ENCODE measurements at regions not wholly inside any gene's neighbourhood (a gene's known extent, or its start where the extent isn't known, plus 50 kb on each side); places are given as distances from the start of the nearest gene placed in this dataset.

DNA sequence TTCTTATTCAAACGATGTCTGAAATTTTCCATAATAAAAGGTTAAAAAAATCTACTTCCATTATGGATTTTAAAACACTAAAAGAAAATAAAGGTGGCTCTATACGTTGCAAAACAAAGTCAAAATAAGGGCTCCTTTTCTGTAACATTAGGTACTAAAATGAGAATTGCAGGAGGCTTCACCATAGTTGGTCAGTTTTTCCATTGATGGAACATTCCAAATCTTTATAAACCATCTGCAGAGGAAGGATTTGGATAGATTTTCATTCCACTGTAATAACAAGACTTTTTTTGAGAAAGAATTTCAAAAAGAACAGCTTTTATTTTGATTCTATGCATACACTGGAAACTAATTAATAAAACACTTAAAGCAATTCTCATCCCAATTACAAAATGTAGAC is 145.6 kb downstream of the LURAP1L start:
- no peak for DNase-seq
- Histone ChIP-seq H3K36me3 (ENCODE audit: control insufficient read depth in 1 of 2, insufficient read depth in 2 of 2, low read length in 2 of 2) (no peaks in the 10 kb centered on the region), H3K18ac (ENCODE audit: low read length) (no peak overlapping the region), H3K27me3 (ENCODE audit: insufficient read depth, low read length) (no peaks in the 10 kb centered on the region), H4K91ac (ENCODE audit: low read depth, low read length) (no peak overlapping the region), H3K14ac (ENCODE audit: low read length) (no peak overlapping the region), H3K4ac (ENCODE audit: low read depth, low read length) (no peak overlapping the region), H3K9me3 (ENCODE audit: insufficient read depth, low read depth, low read length) (no peaks in the 10 kb centered on the region), H3K23ac (ENCODE audit: low read length) (no peak overlapping the region), H3K27ac (ENCODE audit: low read depth, low read length) (no peak overlapping the region), H3K79me1 (ENCODE audit: low read length) (peaks cover 2% of the 10 kb centered on the region), H2BK5ac (ENCODE audit: low read depth, low read length, poor library complexity) (no peak overlapping the region), H2AFZ (ENCODE audit: insufficient read depth, low read length, poor library complexity) (no peak overlapping the region), H4K8ac (ENCODE audit: low read depth, low read length) (no peak overlapping the region), H2AK5ac (ENCODE audit: low read length) (no peak overlapping the region), H2BK12ac (ENCODE audit: low read length) (no peak overlapping the region), H3K79me2 (ENCODE audit: control insufficient read depth, insufficient read depth, low read length, poor library complexity) (no peaks in the 10 kb centered on the region), H2BK120ac (ENCODE audit: insufficient read depth, low read length, poor library complexity) (no peak overlapping the region), H4K12ac (ENCODE audit: low read depth, low read length) (no peak overlapping the region), H3K9ac (ENCODE audit: low read length) (no peak overlapping the region), H3K4me3 (ENCODE audit: low read depth, low read length) (no peak overlapping the region), H3K4me2 (ENCODE audit: low read length) (no peak overlapping the region), H3K4me1 (ENCODE audit: control insufficient read depth in 1 of 2, insufficient read depth in 2 of 2, low read length in 2 of 2) (peaks cover 6 to 8% of the 10 kb centered on the region in 2 experiments)
- WGBS (ENCODE audit: extremely low coverage, insufficient coverage, insufficient read length): no CpG with 5 or more reads among the region's 2 CpGs

DNA sequence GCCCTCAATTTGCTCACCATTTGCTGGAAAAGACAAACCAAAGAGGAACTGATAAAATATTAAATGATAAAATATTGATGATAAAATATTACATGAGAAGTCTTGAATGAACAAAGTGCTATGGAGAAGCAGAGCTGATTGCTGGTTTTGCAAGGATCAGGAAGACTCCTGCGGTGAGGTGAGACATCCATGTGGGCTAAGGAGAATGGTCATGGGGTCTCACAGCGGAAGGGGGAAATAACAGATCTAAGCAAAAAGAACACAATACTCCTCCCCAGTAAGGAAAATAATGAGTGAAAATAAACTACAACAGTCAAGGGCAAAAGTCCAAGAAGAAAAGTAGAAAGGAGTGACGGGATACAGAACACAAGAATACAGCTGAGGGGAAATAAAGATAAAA is 146.8 kb downstream of the LURAP1L start:
- Histone ChIP-seq H3K4me2 (ENCODE audit: low read length) (no peak overlapping the region), H3K79me1 (ENCODE audit: low read length) (no peaks in the 10 kb centered on the region), H3K9me3 (ENCODE audit: insufficient read depth, low read depth, low read length) (no peaks in the 10 kb centered on the region), H2BK5ac (ENCODE audit: low read depth, low read length, poor library complexity) (no peak overlapping the region), H3K14ac (ENCODE audit: low read length) (no peak overlapping the region), H2AFZ (ENCODE audit: insufficient read depth, low read length, poor library complexity) (no peak overlapping the region), H3K27ac (ENCODE audit: low read depth, low read length) (no peak overlapping the region), H3K4me1 (ENCODE audit: control insufficient read depth in 1 of 2, insufficient read depth in 2 of 2, low read length in 2 of 2) (peaks cover 2 to 4% of the 10 kb centered on the region in 2 experiments), H2AK5ac (ENCODE audit: low read length) (no peak overlapping the region), H3K18ac (ENCODE audit: low read length) (no peak overlapping the region), H2BK12ac (ENCODE audit: low read length) (no peak overlapping the region), H3K27me3 (ENCODE audit: insufficient read depth, low read length) (no peaks in the 10 kb centered on the region), H3K9ac (ENCODE audit: low read length) (no peak overlapping the region), H4K91ac (ENCODE audit: low read depth, low read length) (no peak overlapping the region), H2BK120ac (ENCODE audit: insufficient read depth, low read length, poor library complexity) (no peak overlapping the region), H3K4me3 (ENCODE audit: low read depth, low read length) (no peak overlapping the region), H4K8ac (ENCODE audit: low read depth, low read length) (no peak overlapping the region), H3K36me3 (ENCODE audit: control insufficient read depth in 1 of 2, insufficient read depth in 2 of 2, low read length in 2 of 2) (no peaks in the 10 kb centered on the region), H3K23ac (ENCODE audit: low read length) (no peak overlapping the region), H3K79me2 (ENCODE audit: control insufficient read depth, insufficient read depth, low read length, poor library complexity) (no peaks in the 10 kb centered on the region), H4K12ac (ENCODE audit: low read depth, low read length) (no peak overlapping the region), H3K4ac (ENCODE audit: low read depth, low read length) (no peak overlapping the region)
- DNase-seq: no peak
- WGBS (ENCODE audit: extremely low coverage, insufficient coverage, insufficient read length): no CpG with 5 or more reads among the region's 3 CpGs

GRCh38 chr9:12922224-12922866 is 147.5 kb downstream of the LURAP1L start:
- H3K4me1 ChIP-seq (ENCODE audit: control insufficient read depth in 1 of 2, insufficient read depth in 2 of 2, low read length in 2 of 2): peaks cover 0 to 2% of the 10 kb centered on the region in 2 experiments
- H3K36me3 ChIP-seq (ENCODE audit: control insufficient read depth in 1 of 2, insufficient read depth in 2 of 2, low read length in 2 of 2): no peaks in the 10 kb centered on the region

DNA sequence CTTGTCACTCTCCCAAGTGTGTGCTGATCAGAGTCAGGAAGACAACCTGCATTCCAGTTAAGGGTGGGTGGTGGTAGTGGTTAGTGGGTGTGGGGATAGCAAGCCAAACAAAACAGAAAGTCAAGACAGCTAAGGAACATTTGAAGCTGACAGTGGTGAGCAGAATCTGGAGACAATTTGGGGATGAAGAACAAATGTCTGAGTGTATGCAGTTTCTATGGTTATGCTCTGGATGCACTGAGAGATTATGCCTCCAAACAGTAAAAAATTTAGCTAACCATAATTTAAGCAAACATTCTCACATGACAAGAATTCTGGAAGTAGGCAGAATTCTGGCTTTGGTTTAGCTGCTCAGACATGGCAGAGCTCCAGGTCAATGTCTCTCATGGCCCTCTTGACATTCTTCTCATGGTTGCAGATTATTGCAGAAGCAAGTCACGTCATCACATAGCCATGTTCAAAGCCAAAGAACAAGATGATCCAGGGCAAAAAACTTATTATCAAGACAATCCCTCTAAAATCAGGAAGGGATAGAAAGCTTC is 148.7 kb downstream of the LURAP1L start:
- Histone ChIP-seq H3K79me1 (ENCODE audit: low read length) (no peaks in the 10 kb centered on the region), H4K8ac (ENCODE audit: low read depth, low read length) (no peak overlapping the region), H3K4me3 (ENCODE audit: low read depth, low read length) (no peak overlapping the region), H3K4me1 (ENCODE audit: control insufficient read depth in 1 of 2, insufficient read depth in 2 of 2, low read length in 2 of 2) (peaks cover 0 to 2% of the 10 kb centered on the region in 2 experiments), H3K79me2 (ENCODE audit: control insufficient read depth, insufficient read depth, low read length, poor library complexity) (no peaks in the 10 kb centered on the region), H3K23ac (ENCODE audit: low read length) (no peak overlapping the region), H3K36me3 (ENCODE audit: control insufficient read depth in 1 of 2, insufficient read depth in 2 of 2, low read length in 2 of 2) (no peaks in the 10 kb centered on the region), H3K18ac (ENCODE audit: low read length) (no peak overlapping the region), H4K91ac (ENCODE audit: low read depth, low read length) (peak overlapping the region; percentile 0), H2BK120ac (ENCODE audit: insufficient read depth, low read length, poor library complexity) (no peak overlapping the region), H2BK12ac (ENCODE audit: low read length) (no peak overlapping the region), H2AK5ac (ENCODE audit: low read length) (no peak overlapping the region), H3K9me3 (ENCODE audit: insufficient read depth, low read depth, low read length) (no peaks in the 10 kb centered on the region), H4K12ac (ENCODE audit: low read depth, low read length) (no peak overlapping the region), H3K4me2 (ENCODE audit: low read length) (no peak overlapping the region), H2AFZ (ENCODE audit: insufficient read depth, low read length, poor library complexity) (no peak overlapping the region), H3K4ac (ENCODE audit: low read depth, low read length) (no peak overlapping the region), H3K27ac (ENCODE audit: low read depth, low read length) (no peak overlapping the region), H3K27me3 (ENCODE audit: insufficient read depth, low read length) (no peaks in the 10 kb centered on the region), H2BK5ac (ENCODE audit: low read depth, low read length, poor library complexity) (no peak overlapping the region), H3K9ac (ENCODE audit: low read length) (no peak overlapping the region), H3K14ac (ENCODE audit: low read length) (no peak overlapping the region)
- WGBS (ENCODE audit: extremely low coverage, insufficient coverage, insufficient read length): no CpG with 5 or more reads among the region's 1 CpG
- DNase-seq: peak in 1 of 2 donors; percentile 56

More at GRCh38 chr9:12922224-12922866, 147.5 kb downstream of the LURAP1L start:
- no peak overlapping the region for H3K18ac ChIP-seq (ENCODE audit: low read length)
- H3K23ac ChIP-seq (ENCODE audit: low read length): no peak overlapping the region
- H3K14ac ChIP-seq (ENCODE audit: low read length): no peak overlapping the region
- no peak overlapping the region for H2BK12ac ChIP-seq (ENCODE audit: low read length)
- no peaks in the 10 kb centered on the region for H3K9me3 ChIP-seq (ENCODE audit: insufficient read depth, low read depth, low read length)
- no CpG with 5 or more reads among the region's 4 CpGs for WGBS (ENCODE audit: extremely low coverage, insufficient coverage, insufficient read length)
- H2AFZ ChIP-seq (ENCODE audit: insufficient read depth, low read length, poor library complexity): no peak overlapping the region
- no peak overlapping the region for H2AK5ac ChIP-seq (ENCODE audit: low read length)
- H3K79me1 ChIP-seq (ENCODE audit: low read length): no peaks in the 10 kb centered on the region
- no peak overlapping the region for H2BK5ac ChIP-seq (ENCODE audit: low read depth, low read length, poor library complexity)
- H4K8ac ChIP-seq (ENCODE audit: low read depth, low read length): no peak overlapping the region
- H2BK120ac ChIP-seq (ENCODE audit: insufficient read depth, low read length, poor library complexity): no peak overlapping the region
- no peak for DNase-seq
- no peak overlapping the region for H4K91ac ChIP-seq (ENCODE audit: low read depth, low read length)
- no peak overlapping the region for H3K4me2 ChIP-seq (ENCODE audit: low read length)
- H3K27ac ChIP-seq (ENCODE audit: low read depth, low read length): no peak overlapping the region
- H3K4ac ChIP-seq (ENCODE audit: low read depth, low read length): no peak overlapping the region
- no peak overlapping the region for H4K12ac ChIP-seq (ENCODE audit: low read depth, low read length)
- no peaks in the 10 kb centered on the region for H3K79me2 ChIP-seq (ENCODE audit: control insufficient read depth, insufficient read depth, low read length, poor library complexity)
- no peak overlapping the region for H3K4me3 ChIP-seq (ENCODE audit: low read depth, low read length)
- no peak overlapping the region for H3K9ac ChIP-seq (ENCODE audit: low read length)
- H3K27me3 ChIP-seq (ENCODE audit: insufficient read depth, low read length): no peaks in the 10 kb centered on the region
